NT2/D1 (cell line): ENCODE measurements at regions not wholly inside any gene's neighbourhood (a gene's known extent, or its start where the extent isn't known, plus 50 kb on each side); places are given as distances from the start of the nearest gene placed in this dataset.

Experiments used
- DNase-seq: peaks from one replicate; pipeline ENCODE4 v3.0.0-alpha.2; 2011; ENCODE audit warnings: low read depth, low spot score
- H3K27me3 ChIP-seq: 2 replicates; pipeline ENCODE4 v1.6.0; 2011; ENCODE audit warnings: mild to moderate bottlenecking; ENCODE audit not compliant: insufficient read length, insufficient read depth
- H3K36me3 ChIP-seq: 2 replicates; pipeline ENCODE4 v1.6.1; 2011; ENCODE audit warnings: mild to moderate bottlenecking, low read length, mixed read lengths; ENCODE audit not compliant: insufficient read depth, insufficient read length
- H3K4me1 ChIP-seq: 2 replicates; pipeline ENCODE4 v1.5.1; 2011; ENCODE audit not compliant: insufficient read depth, insufficient read length
- H3K4me3 ChIP-seq: 2 replicates; pipeline ENCODE4 v1.5.1; 2011; ENCODE audit warnings: low read depth; ENCODE audit not compliant: insufficient read length
- H3K9ac ChIP-seq: 2 replicates; pipeline ENCODE4 v1.6.0; 2011; ENCODE audit warnings: low read depth; ENCODE audit not compliant: insufficient read length
- H3K9me3 ChIP-seq: 2 replicates; pipeline ENCODE4 v1.5.1; 2011; ENCODE audit warnings: mild to moderate bottlenecking, low read length; ENCODE audit not compliant: insufficient read depth
- SUZ12 ChIP-seq: IDR thresholded peaks from 2 replicates; pipeline ENCODE4 v1.6.1; 2011; ENCODE audit not compliant: insufficient read length, insufficient read depth; ENCODE audit errors: extremely low read depth
- YY1 ChIP-seq: IDR thresholded peaks from 2 replicates; pipeline ENCODE4 v1.6.1; 2011; ENCODE audit not compliant: insufficient read length, insufficient read depth
- ZNF274 ChIP-seq: IDR thresholded peaks from 2 replicates; pipeline ENCODE4 v1.6.1; 2011; ENCODE audit warnings: mild to moderate bottlenecking, low read depth, low read length

- TF ChIP-seq YY1 (no peak), ZNF274 (no peak), SUZ12 (no peak)
- H3K36me3 ChIP-seq: no peaks in the 10 kb centered on the region
- no peak for DNase-seq
- peaks cover 3% of the 10 kb centered on the region for H3K27me3 ChIP-seq
- H3K9ac ChIP-seq: no peak overlapping the region
- H3K4me3 ChIP-seq: no peak overlapping the region
- H3K9me3 ChIP-seq: no peaks in the 10 kb centered on the region
- peaks cover 2% of the 10 kb centered on the region for H3K4me1 ChIP-seq
These were observed 424.5 kb upstream of the B3GAT1 start for GRCh38 chr11:134836561-134836960.

DNA sequence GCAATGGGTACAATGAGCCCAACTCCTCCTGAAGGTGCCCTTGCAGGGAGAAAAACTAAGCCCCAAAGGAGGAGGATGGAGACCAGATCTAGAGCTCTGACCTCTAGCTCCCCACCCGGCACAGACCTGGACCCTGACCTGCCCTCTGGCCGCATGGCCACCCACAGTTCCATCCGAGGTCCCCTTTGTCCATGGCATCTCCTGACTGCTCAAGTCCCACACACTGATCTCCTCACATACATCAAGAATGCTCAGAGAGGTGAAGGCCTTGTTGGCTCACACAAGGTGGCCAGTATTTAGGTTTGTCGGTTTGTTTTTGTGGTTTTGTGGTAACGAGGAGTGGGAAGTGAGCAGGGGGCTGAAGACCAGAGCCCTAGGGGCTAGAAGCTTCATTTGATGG is 423.5 kb upstream of the B3GAT1 start:
- H3K27me3 ChIP-seq: peaks cover 3% of the 10 kb centered on the region
- no peaks in the 10 kb centered on the region for H3K9me3 ChIP-seq
- H3K4me1 ChIP-seq: peaks cover 2% of the 10 kb centered on the region
- H3K9ac ChIP-seq: no peak overlapping the region
- no peak for DNase-seq
- H3K4me3 ChIP-seq: no peak overlapping the region
- no peaks in the 10 kb centered on the region for H3K36me3 ChIP-seq
- no peak for TF ChIP-seq YY1
- no peak for TF ChIP-seq SUZ12
- TF ChIP-seq ZNF274: no peak

DNA sequence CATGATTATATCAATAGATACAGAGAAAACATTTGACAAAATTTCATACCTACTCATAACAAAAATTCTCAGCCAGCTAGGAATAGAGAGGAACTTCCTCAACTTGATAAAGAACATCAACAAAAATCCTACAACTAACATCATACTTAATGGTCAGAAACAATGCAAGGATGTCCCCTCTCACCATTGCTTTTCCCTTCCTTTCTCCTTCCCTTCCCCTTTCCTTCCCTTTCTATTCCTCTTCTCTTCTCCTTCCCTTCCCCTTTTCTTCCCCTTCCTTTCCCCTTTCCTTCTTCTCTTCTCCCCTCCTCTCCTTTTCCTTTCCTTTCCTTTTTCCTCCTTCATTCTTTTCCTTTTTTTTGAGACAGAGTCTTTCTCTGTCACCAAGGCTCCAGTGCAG is 418.3 kb upstream of the B3GAT1 start:
- Histone ChIP-seq H3K36me3 (no peaks in the 10 kb centered on the region), H3K4me1 (no peaks in the 10 kb centered on the region), H3K9ac (no peak overlapping the region), H3K9me3 (no peaks in the 10 kb centered on the region), H3K4me3 (no peak overlapping the region), H3K27me3 (no peaks in the 10 kb centered on the region)
- DNase-seq: no peak
- TF ChIP-seq YY1: no peak
- TF ChIP-seq SUZ12: no peak
- TF ChIP-seq ZNF274: no peak

DNA sequence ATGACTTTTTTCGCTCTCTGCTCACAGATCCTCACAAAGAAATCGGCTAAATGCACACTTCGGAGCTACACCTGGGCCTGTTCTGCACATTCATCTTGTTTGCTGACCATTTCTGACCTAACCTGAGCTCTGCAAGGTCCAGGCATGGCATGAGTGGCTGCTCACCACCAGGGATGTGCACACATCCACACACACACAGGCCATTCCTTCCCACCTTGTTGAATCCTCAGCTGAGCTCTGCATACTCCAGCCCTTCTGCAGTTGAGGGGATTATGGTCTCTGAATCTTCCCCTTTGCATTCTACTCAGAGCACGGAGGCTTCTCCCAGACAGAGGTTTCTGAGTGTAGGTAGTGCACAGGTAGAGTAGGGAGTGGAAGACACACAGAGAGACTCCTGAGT is 411.9 kb upstream of the B3GAT1 start:
- H3K36me3 ChIP-seq: no peaks in the 10 kb centered on the region
- no peak overlapping the region for H3K4me3 ChIP-seq
- no peak for TF ChIP-seq YY1
- TF ChIP-seq ZNF274: no peak
- DNase-seq: no peak
- peaks cover 10% of the 10 kb centered on the region for H3K4me1 ChIP-seq
- H3K9ac ChIP-seq: no peak overlapping the region
- no peaks in the 10 kb centered on the region for H3K27me3 ChIP-seq
- H3K9me3 ChIP-seq: no peaks in the 10 kb centered on the region

DNA sequence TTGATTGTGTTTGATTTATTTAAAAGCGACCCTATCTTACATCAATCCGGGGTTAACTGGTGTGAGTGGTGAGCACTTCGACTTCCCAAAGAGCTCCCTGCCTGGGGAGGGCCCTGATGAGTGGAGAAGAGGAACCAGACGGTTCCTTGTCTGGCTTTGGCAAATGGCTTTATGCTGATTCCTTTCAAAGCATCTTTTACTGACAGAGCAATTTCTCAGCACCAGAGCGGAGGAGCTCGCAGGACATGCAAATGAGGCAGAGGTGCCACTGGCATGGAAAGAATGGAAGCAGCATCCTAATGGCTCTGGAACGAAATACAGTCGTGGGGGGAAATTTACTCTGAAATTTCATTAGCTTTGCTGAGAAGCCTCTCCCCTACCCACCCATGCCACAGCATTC is 410.9 kb upstream of the B3GAT1 start:
- peaks cover 11% of the 10 kb centered on the region for H3K4me1 ChIP-seq
- H3K9ac ChIP-seq: no peak overlapping the region
- DNase-seq: no peak
- no peaks in the 10 kb centered on the region for H3K36me3 ChIP-seq
- TF ChIP-seq SUZ12 (no peak), ZNF274 (no peak), YY1 (no peak)
- H3K9me3 ChIP-seq: no peaks in the 10 kb centered on the region
- no peak overlapping the region for H3K4me3 ChIP-seq
- no peaks in the 10 kb centered on the region for H3K27me3 ChIP-seq

- no peak overlapping the region for H3K9ac ChIP-seq
These were observed 409.4 kb upstream of the B3GAT1 start for GRCh38 chr11:134821422-134821821.

GRCh38 chr11:134819041-134819440 is 407.0 kb upstream of the B3GAT1 start:
- Histone ChIP-seq H3K36me3 (no peaks in the 10 kb centered on the region), H3K9ac (no peak overlapping the region), H3K9me3 (no peaks in the 10 kb centered on the region), H3K4me1 (peaks cover 11% of the 10 kb centered on the region), H3K27me3 (no peaks in the 10 kb centered on the region), H3K4me3 (no peak overlapping the region)
- DNase-seq: peak; percentile 18
- TF ChIP-seq ZNF274 (no peak), SUZ12 (no peak), YY1 (no peak)

More at GRCh38 chr11:134821422-134821821, 409.4 kb upstream of the B3GAT1 start:
- Histone ChIP-seq H3K9me3 (no peaks in the 10 kb centered on the region), H3K36me3 (no peaks in the 10 kb centered on the region), H3K27me3 (no peaks in the 10 kb centered on the region), H3K4me1 (peaks cover 11% of the 10 kb centered on the region), H3K4me3 (no peak overlapping the region)
- no peak for DNase-seq
- no peak for TF ChIP-seq ZNF274
- TF ChIP-seq SUZ12: no peak
- TF ChIP-seq YY1: no peak

DNA sequence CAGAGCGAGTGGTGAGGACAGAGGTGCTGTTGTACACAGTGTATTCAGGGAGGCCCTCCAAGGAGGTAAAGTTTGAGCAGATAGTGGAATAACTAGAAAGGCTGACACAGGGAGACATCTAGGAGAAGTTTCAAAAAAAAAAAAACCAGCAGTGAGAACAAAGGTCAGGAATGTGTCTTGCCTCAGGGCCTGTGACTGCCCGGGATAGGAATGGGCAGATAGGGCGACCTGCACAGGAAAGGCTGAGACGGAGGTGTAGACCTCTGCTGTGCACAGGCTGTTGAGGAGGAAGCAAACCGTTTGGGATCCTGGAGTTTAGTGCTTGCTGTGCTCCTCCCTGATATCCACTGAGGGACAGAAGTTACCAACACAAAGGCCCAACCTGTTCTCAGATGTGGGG is 406.5 kb upstream of the B3GAT1 start:
- H3K4me3 ChIP-seq: no peak overlapping the region
- H3K4me1 ChIP-seq: peaks cover 11% of the 10 kb centered on the region
- H3K9me3 ChIP-seq: no peaks in the 10 kb centered on the region
- H3K27me3 ChIP-seq: no peaks in the 10 kb centered on the region
- no peak overlapping the region for H3K9ac ChIP-seq
- TF ChIP-seq SUZ12 (no peak), YY1 (no peak), ZNF274 (no peak)
- peak; percentile 71 for DNase-seq
- H3K36me3 ChIP-seq: no peaks in the 10 kb centered on the region
